ENCODE measurements at regions not wholly inside any gene's neighbourhood (a gene's known extent, or its start where the extent isn't known, plus 50 kb on each side); places are given as distances from the start of the nearest gene placed in this dataset.

DNA sequence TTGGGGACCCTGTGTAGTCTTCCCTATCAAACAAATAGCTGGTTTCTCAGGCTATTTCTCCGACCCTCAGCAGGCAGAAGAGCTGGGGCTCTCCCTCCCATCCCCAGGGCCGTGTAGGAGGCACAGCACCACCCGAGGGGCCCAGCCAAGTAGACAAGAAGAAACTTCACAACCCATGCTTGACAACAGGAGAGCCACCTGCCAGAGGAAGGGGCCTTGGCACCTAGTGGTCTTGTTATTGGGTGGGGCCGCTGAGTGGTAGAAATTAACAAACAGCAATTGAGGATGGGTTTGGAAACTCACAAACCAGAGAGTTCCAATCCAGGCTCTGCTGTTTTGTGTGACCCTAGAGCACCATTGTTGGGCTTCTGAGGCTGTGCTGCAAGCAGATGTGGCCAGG lies 108.5 kb upstream of the CHD6 start:
- H4K20me1 ChIP-seq (ENCODE audit: insufficient read depth, low read length), result no peaks in the 10 kb centered on the region
- no peak overlapping the region for H3K27ac ChIP-seq (ENCODE audit: insufficient read depth, low read length)
- no peak overlapping the region for H2BK120ac ChIP-seq (ENCODE audit: low read depth, low read length)
- H3K27me3 ChIP-seq (ENCODE audit: control insufficient read depth, insufficient read depth, low read length), result no peaks in the 10 kb centered on the region
- H3K4me2 ChIP-seq (ENCODE audit: low read depth, low read length), result no peak overlapping the region
- no peak overlapping the region for H3K23ac ChIP-seq (ENCODE audit: low read depth, low read length)
- no peak overlapping the region for H2BK15ac ChIP-seq (ENCODE audit: low read depth, low read length)
- ChIA-PET CTCF (interaction anchor here (1.0 kb wide), 1 partner anchor 15 kb away, joined by 3 read pairs; no protein-coding TSS in a partner anchor), POLR2A (ENCODE audit: unreplicated experiment) (no interaction called here)
- in situ Hi-C loops (cut with MboI; ENCODE audit: low sequenced_read_pairs) (no loop called here), intact Hi-C loops (cut with micrococcal nuclease) (no loop called here), dilution Hi-C loops (cut with HindIII; ENCODE audit: low sequenced_read_pairs, unreplicated experiment) (no loop called here)
- H3K36me3 ChIP-seq (ENCODE audit: control insufficient read depth, insufficient read depth, low read length), result no peaks in the 10 kb centered on the region
- H3K79me1 ChIP-seq (ENCODE audit: low read depth in 1 of 2, low read length in 2 of 2), result no peaks in the 10 kb centered on the region
- no peak overlapping the region for H2BK5ac ChIP-seq (ENCODE audit: low read depth, low read length, poor library complexity, severe bottlenecking)
- H3K9me3 ChIP-seq (ENCODE audit: control insufficient read depth, insufficient read depth, low read length), result no peaks in the 10 kb centered on the region
- no peak overlapping the region for H2AFZ ChIP-seq (replicated peaks; ENCODE audit: low read length, poor library complexity)
- no peak overlapping the region for H4K8ac ChIP-seq (ENCODE audit: low read depth in 2 of 2, low read length in 2 of 2)
- DNase-seq (no peak), ATAC-seq (ENCODE audit: low read depth) (no peak)
- no peak overlapping the region for H3K4ac ChIP-seq (ENCODE audit: low read depth, low read length)
- no peak for TF ChIP-seq NFE2L2 (IDR thresholded peaks at IDR 0.05; ENCODE audit: low read depth, low read length)
- no peak for TF ChIP-seq POLR2A (IDR thresholded peaks at IDR 0.05; ENCODE audit: low read depth, low read length)
- no peak for TF ChIP-seq MAFK (IDR thresholded peaks at IDR 0.05; ENCODE audit: low read depth, low read length)
- H2BK20ac ChIP-seq (ENCODE audit: low read depth, low read length), result no peak overlapping the region
- no peak overlapping the region for H4K91ac ChIP-seq (ENCODE audit: insufficient read depth, low read depth, low read length)
- H3K9me1 ChIP-seq (ENCODE audit: insufficient read depth, low read length), result no peaks in the 10 kb centered on the region
- H3K4me1 ChIP-seq (ENCODE audit: control insufficient read depth, insufficient read depth, low read length), result no peaks in the 10 kb centered on the region
- WGBS, 2 experiments (ENCODE audit: extremely low coverage in 2 of 2, insufficient read length in 1 of 2), result no CpG with 5 or more reads among the region's 4 CpGs
- BruUV-seq (replicated peaks), result no TSS peak
- H2AK9ac ChIP-seq (replicated peaks; ENCODE audit: low read depth, low read length, poor library complexity), result no peak overlapping the region
- H3K18ac ChIP-seq (ENCODE audit: low read depth, low read length), result no peak overlapping the region
- H3K9ac ChIP-seq (ENCODE audit: low read depth, low read length), result no peak overlapping the region
- no peak overlapping the region for H4K5ac ChIP-seq (ENCODE audit: low read depth, low read length)
- H3K4me3 ChIP-seq (ENCODE audit: insufficient read depth, low read depth, low read length), result no peak overlapping the region
- no peak overlapping the region for H3K14ac ChIP-seq (replicated peaks; ENCODE audit: low read depth, low read length)
- no peak overlapping the region for H2AK5ac ChIP-seq (ENCODE audit: low read depth, low read length)
- no peak overlapping the region for H3K56ac ChIP-seq (ENCODE audit: extremely low read depth, insufficient read depth, low read length)
